IPS-20b (cell line): ENCODE measurements at regions not wholly inside any gene's neighbourhood (a gene's known extent, or its start where the extent isn't known, plus 50 kb on each side); places are given as distances from the start of the nearest gene placed in this dataset.

Experiments
- H3K27ac ChIP-seq: one replicate; pipeline ENCODE4 v1.5.1; 2013; ENCODE audit warnings: low read length
- H3K27me3 ChIP-seq: 2 replicates; pipeline ENCODE4 v1.6.1; 2013; ENCODE audit warnings: mild to moderate bottlenecking, low read length, inconsistent platforms; ENCODE audit not compliant: insufficient read depth
- H3K36me3 ChIP-seq: 2 replicates; pipeline ENCODE4 v1.6.1; 2013; ENCODE audit warnings: low read depth, mild to moderate bottlenecking, inconsistent platforms, low read length, moderate library complexity; ENCODE audit not compliant: insufficient read depth
- H3K4me1 ChIP-seq: 2 replicates; pipeline ENCODE4 v1.6.1; 2013; ENCODE audit warnings: mild to moderate bottlenecking, control low read depth, inconsistent platforms, low read length, moderate library complexity; ENCODE audit not compliant: insufficient read depth
- H3K4me3 ChIP-seq: 2 replicates; pipeline ENCODE4 v1.5.1; 2013; ENCODE audit warnings: mild to moderate bottlenecking, low read length, inconsistent platforms
- H3K9ac ChIP-seq: 2 replicates; pipeline ENCODE4 v1.6.1; 2013; ENCODE audit warnings: low read depth, mild to moderate bottlenecking, inconsistent platforms, low read length, moderate library complexity
- H3K9me3 ChIP-seq: 2 replicates; pipeline ENCODE4 v1.6.1; 2013; ENCODE audit warnings: mild to moderate bottlenecking, low read depth, low read length, inconsistent platforms; ENCODE audit not compliant: insufficient read depth

GRCh38 chr4:112775801-112776200, 138.9 kb downstream of the LARP7 start:
- H3K4me3 ChIP-seq, result no peak overlapping the region
- H3K36me3 ChIP-seq, result no peaks in the 10 kb centered on the region
- H3K4me1 ChIP-seq, result peaks cover 7% of the 10 kb centered on the region; the same call in 1 of the 2 replicates
- H3K27ac ChIP-seq, result no peak overlapping the region
- H3K9me3 ChIP-seq, result no peaks in the 10 kb centered on the region
- H3K27me3 ChIP-seq, result no peaks in the 10 kb centered on the region
- H3K9ac ChIP-seq, result no peak overlapping the region

GRCh38 chr4:112776535-112776934, 139.6 kb downstream of the LARP7 start:
- Histone ChIP-seq H3K27me3 (no peaks in the 10 kb centered on the region), H3K36me3 (no peaks in the 10 kb centered on the region), H3K4me3 (no peak overlapping the region), H3K9ac (no peak overlapping the region), H3K4me1 (peaks cover 7% of the 10 kb centered on the region; the same call in 1 of the 2 replicates), H3K9me3 (no peaks in the 10 kb centered on the region), H3K27ac (no peak overlapping the region)

- Histone ChIP-seq H3K27ac (no peak overlapping the region), H3K4me3 (no peak overlapping the region), H3K27me3 (no peaks in the 10 kb centered on the region), H3K9me3 (no peaks in the 10 kb centered on the region), H3K9ac (no peak overlapping the region), H3K36me3 (no peaks in the 10 kb centered on the region), H3K4me1 (peaks cover 7% of the 10 kb centered on the region; the same call in 1 of the 2 replicates)
Observed at GRCh38 chr4:112778520-112778919, 141.6 kb downstream of the LARP7 start.

- H3K9ac ChIP-seq, result no peak overlapping the region
- no peak overlapping the region for H3K27ac ChIP-seq
- H3K27me3 ChIP-seq, result no peaks in the 10 kb centered on the region
- H3K4me3 ChIP-seq, result no peak overlapping the region
- H3K36me3 ChIP-seq, result no peaks in the 10 kb centered on the region
- H3K4me1 ChIP-seq, result no peaks in the 10 kb centered on the region
- no peaks in the 10 kb centered on the region for H3K9me3 ChIP-seq
Observed at GRCh38 chr4:112793033-112793432, 156.1 kb downstream of the LARP7 start.

- Histone ChIP-seq H3K4me3 (no peak overlapping the region), H3K4me1 (no peaks in the 10 kb centered on the region), H3K9ac (no peak overlapping the region), H3K36me3 (peaks cover 5% of the 10 kb centered on the region), H3K9me3 (no peaks in the 10 kb centered on the region), H3K27ac (no peak overlapping the region), H3K27me3 (no peaks in the 10 kb centered on the region)
Observed at GRCh38 chr4:112800001-112800400, 163.1 kb downstream of the LARP7 start.

GRCh38 chr4:112801341-112801740, 164.4 kb downstream of the LARP7 start:
- no peak overlapping the region for H3K27ac ChIP-seq
- no peaks in the 10 kb centered on the region for H3K27me3 ChIP-seq
- H3K4me1 ChIP-seq, result no peaks in the 10 kb centered on the region
- H3K36me3 ChIP-seq, result peaks cover 5% of the 10 kb centered on the region
- H3K9me3 ChIP-seq, result no peaks in the 10 kb centered on the region
- no peak overlapping the region for H3K9ac ChIP-seq
- H3K4me3 ChIP-seq, result no peak overlapping the region

GRCh38 chr4:112802780-112803179, 165.8 kb downstream of the LARP7 start:
- H3K36me3 ChIP-seq, result peaks cover 5% of the 10 kb centered on the region
- no peaks in the 10 kb centered on the region for H3K27me3 ChIP-seq
- H3K9me3 ChIP-seq, result no peaks in the 10 kb centered on the region
- no peak overlapping the region for H3K9ac ChIP-seq
- no peak overlapping the region for H3K27ac ChIP-seq
- no peaks in the 10 kb centered on the region for H3K4me1 ChIP-seq
- no peak overlapping the region for H3K4me3 ChIP-seq

GRCh38 chr4:112807083-112807482, 170.1 kb downstream of the LARP7 start:
- Histone ChIP-seq H3K9me3 (no peaks in the 10 kb centered on the region), H3K4me3 (no peak overlapping the region), H3K9ac (no peak overlapping the region), H3K27me3 (no peaks in the 10 kb centered on the region), H3K36me3 (peaks cover 8% of the 10 kb centered on the region), H3K4me1 (no peaks in the 10 kb centered on the region), H3K27ac (no peak overlapping the region)

GRCh38 chr4:112808001-112808400, 171.1 kb downstream of the LARP7 start:
- H3K9me3 ChIP-seq, result no peaks in the 10 kb centered on the region
- peaks cover 14% of the 10 kb centered on the region; the same call in 1 of the 2 replicates for H3K36me3 ChIP-seq
- H3K27ac ChIP-seq, result no peak overlapping the region
- H3K4me3 ChIP-seq, result no peak overlapping the region
- H3K9ac ChIP-seq, result no peak overlapping the region
- no peaks in the 10 kb centered on the region for H3K4me1 ChIP-seq
- no peaks in the 10 kb centered on the region for H3K27me3 ChIP-seq

- Histone ChIP-seq H3K27ac (no peak overlapping the region), H3K4me1 (peaks cover 5% of the 10 kb centered on the region; the same call in 1 of the 2 replicates)
Observed at GRCh38 chr4:112813790-112814189, 176.8 kb downstream of the LARP7 start.

GRCh38 chr4:112817933-112818593, 181.1 kb downstream of the LARP7 start:
- H3K27ac ChIP-seq, result no peak overlapping the region
- H3K36me3 ChIP-seq, result no peaks in the 10 kb centered on the region
- H3K4me3 ChIP-seq, result peak overlapping the region; percentile 61
- no peaks in the 10 kb centered on the region for H3K27me3 ChIP-seq
- H3K9ac ChIP-seq, result peak overlapping the region; percentile 52; the same call in 1 of the 2 replicates
- H3K4me1 ChIP-seq, result peaks cover 7% of the 10 kb centered on the region; the same call in 1 of the 2 replicates
- no peaks in the 10 kb centered on the region for H3K9me3 ChIP-seq

More at GRCh38 chr4:112813790-112814189, 176.8 kb downstream of the LARP7 start:
- Histone ChIP-seq H3K4me3 (no peak overlapping the region), H3K27me3 (no peaks in the 10 kb centered on the region), H3K9ac (no peak overlapping the region), H3K36me3 (peaks cover 14% of the 10 kb centered on the region; the same call in 1 of the 2 replicates), H3K9me3 (no peaks in the 10 kb centered on the region)

- H3K36me3 ChIP-seq, result no peaks in the 10 kb centered on the region
- H3K4me1 ChIP-seq, result peaks cover 7% of the 10 kb centered on the region; the same call in 1 of the 2 replicates
- peak overlapping the region; percentile 52; the same call in 1 of the 2 replicates for H3K9ac ChIP-seq
- peak overlapping the region; percentile 61 for H3K4me3 ChIP-seq
- H3K27ac ChIP-seq, result no peak overlapping the region
- H3K27me3 ChIP-seq, result no peaks in the 10 kb centered on the region
- no peaks in the 10 kb centered on the region for H3K9me3 ChIP-seq
Observed at GRCh38 chr4:112818594-112818965, 181.6 kb downstream of the LARP7 start.
